SIG-M5 treated with dmso at 0.1 percent for 504 hours (cell line): ENCODE measurements at regions not wholly inside any gene's neighbourhood (a gene's known extent, or its start where the extent isn't known, plus 50 kb on each side); places are given as distances from the start of the nearest gene placed in this dataset.

Source experiments
- DNase-seq: peaks from one replicate; lab custom pipeline; 2025; ENCODE audit not compliant: unreplicated experiment; lab: John Stamatoyannopoulos, UW

- no peak for DNase-seq
These were observed 406.2 kb upstream of the BRINP1 start for GRCh38 chr9:119775410-119775809.

- DNase-seq = no peak
These were observed 404.6 kb upstream of the BRINP1 start for GRCh38 chr9:119773823-119774222.

- no peak for DNase-seq
These were observed 402.1 kb upstream of the BRINP1 start for GRCh38 chr9:119771341-119771740.

DNA sequence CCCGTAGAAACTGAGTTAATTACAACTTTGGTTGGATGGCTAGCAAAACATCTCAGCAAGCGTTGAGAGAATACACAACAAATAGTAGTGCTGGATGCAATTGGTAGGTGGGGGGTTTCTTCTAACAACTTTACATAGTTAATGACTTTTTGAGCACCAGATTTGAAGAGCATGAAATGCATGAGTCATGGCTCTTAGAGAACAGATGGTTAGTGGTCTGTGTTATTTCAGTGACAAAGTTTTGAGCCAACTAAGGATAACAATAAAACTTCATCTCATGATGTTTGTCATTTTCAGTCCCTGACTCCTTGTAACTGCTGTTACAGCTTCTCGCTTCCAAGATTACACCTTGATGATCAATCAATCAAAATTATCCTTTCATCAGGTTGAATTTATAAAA lies 399.0 kb upstream of the BRINP1 start:
- no peak for DNase-seq

DNA sequence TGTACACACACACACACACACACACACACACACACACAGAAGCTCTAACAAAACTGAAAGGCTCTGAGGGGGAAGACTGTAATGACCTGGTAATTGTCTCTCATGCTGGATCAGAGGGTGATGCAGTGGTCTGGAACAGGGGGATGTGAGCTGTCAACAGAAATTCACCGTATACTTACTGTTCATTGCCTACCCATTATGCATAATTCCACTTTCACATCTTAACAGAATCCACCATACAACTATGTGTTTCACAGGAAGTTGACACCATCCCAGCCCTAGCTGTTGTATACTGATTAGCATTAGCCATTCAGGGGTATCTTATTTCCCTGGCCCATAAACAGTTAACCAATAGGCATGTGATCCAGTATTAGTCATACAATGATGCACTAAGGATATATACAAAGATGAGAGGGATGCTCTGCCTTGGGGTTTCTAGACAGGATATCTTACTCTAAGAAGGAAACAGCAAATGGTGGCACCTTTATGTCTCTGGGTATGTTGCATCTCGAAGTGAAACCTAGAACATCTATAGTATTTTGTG lies 396.5 kb upstream of the BRINP1 start:
- DNase-seq = no peak

DNA sequence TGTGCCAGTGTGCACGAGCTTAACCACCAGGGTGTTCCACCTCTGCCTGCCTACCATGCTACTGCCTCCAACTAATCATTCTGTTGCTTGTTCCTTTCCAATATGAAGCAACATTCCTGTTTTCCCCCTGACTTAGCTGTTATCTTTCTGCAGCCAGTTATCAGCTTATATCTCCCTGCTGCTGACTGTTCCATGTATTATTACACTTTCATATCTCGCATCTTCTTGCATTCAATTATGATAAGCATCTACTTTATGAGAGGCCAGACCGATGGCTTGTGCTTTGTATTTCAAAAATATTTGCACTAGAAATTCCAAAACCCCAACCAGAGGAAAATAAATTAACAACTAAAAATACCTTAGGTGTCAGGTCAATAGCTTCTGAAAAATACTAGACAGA lies 394.0 kb upstream of the BRINP1 start:
- no peak for DNase-seq

- DNase-seq = no peak
These were observed 392.6 kb upstream of the BRINP1 start for GRCh38 chr9:119761812-119762211.

DNA sequence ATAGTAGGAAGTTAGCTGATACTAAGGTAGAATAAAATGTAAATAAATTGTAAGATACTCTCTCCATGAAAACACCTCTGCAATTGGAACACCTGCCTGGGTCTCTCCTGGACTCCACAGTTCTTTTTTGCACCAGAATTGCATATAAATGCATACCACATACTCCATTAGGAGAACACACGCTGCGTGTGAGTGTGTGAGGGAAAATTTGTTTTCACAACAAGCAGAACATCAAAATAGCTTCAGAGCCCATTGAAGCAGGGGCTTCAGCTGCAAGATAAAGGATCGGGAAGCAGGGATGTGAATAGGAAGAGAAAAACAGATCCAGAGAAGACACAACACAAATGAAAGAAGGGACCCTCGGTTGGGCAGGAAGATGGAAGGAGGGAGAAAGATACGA lies 389.8 kb upstream of the BRINP1 start:
- no peak for DNase-seq

GRCh38 chr9:119758241-119758640 lies 389.0 kb upstream of the BRINP1 start:
- DNase-seq = no peak

DNA sequence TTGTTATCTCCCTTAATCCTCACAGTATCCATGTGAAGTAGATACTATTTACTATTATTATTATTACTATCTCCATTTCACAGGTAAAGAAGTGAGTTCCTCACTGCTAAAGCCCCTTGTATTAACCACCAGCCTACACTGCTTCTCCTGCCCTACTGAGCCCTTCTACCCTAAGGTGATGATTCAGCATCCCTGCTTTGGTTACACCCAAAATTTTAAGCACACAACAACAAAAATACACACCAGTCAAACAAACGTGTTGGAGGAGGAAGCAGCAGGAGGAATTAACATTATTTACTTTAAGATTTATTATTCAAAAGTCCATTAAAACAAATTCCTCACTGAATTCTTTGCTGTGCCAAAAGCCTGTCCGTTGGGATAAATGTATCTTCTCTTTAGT lies 370.2 kb upstream of the BRINP1 start:
- no peak for DNase-seq

GRCh38 chr9:119736491-119737454 lies 367.5 kb upstream of the BRINP1 start:
- no peak for DNase-seq

DNA sequence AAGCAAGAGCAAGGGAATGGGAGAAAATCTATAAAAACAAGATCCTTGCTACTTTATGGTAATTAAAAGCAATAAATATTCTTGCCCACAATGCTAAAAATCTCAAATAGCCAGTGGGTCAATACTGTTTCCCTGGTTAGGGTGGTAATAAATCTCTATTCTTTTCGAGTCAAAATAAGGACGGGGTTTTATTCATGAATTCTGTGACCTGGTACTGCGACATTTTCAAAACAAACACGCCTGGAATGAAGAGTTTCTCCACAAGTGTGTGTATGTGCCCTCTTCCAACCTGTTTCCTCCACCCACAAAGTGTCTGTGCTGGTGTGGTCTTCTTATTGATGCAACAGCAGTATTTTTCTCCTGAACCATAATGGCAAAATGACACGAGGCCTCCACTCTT lies 358.8 kb upstream of the BRINP1 start:
- no peak for DNase-seq

DNA sequence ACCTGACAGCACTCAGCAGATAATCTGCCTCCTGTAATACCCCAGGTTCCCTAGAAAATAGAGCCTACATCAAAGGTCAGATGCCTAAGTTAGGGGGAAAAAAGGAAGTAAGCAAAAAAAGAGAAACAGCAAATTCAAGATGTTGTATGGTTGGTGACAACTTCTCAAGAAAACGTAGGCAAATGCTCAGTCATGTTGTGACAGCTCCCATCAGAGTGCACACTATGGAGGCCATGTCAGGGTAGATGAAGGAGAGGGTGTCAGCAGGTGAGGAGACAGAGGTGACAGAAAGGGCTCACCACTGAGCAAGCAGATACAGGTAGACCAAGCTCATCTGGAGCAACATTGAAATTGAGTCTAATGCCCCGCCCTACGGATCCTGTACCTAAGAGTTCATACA lies 356.8 kb upstream of the BRINP1 start:
- no peak for DNase-seq

GRCh38 chr9:119722384-119722783 lies 353.1 kb upstream of the BRINP1 start:
- no peak for DNase-seq

GRCh38 chr9:119712325-119712724 lies 343.1 kb upstream of the BRINP1 start:
- DNase-seq = no peak

GRCh38 chr9:119709431-119709830 lies 340.2 kb upstream of the BRINP1 start:
- no peak for DNase-seq

GRCh38 chr9:119707228-119707845 lies 338.1 kb upstream of the BRINP1 start:
- no peak for DNase-seq

DNA sequence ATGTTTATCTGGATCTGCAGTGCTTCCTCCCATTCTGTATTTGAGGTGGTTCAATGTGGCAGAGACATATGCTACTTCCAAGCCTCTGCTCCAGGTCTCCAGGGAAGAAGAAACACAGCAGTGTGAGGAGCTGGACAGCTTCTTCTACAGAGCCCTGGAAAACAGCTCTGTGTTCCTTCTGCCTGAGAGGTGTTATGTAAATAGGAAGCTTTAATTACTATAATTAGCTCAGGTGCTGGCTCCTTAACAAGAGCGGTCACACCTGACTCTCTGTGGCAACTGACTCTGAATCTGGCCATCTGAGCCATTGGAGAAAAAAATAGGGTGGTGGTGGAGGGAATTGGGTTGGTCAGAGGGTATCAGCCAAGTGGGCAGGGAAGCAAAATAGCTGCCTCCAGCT lies 332.4 kb upstream of the BRINP1 start:
- no peak for DNase-seq

DNA sequence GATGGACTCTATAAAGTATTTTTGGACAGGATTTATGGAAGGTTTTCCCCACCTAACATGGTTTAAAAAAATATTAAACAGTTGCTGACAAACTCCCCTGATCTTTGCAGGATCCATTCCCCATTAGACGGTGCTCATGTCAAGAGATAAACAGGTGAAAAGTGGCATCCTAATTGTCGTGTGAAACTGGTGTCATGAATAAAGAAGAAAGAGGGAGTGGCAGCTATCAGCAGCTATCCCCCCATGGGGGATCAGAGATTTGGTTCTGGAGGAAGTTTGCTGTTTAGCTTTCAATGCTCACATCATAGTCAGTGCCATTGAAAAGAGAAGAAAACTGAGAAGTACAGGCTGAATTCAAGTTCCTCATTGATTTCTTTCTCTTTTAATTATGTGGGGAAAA lies 329.3 kb upstream of the BRINP1 start:
- no peak for DNase-seq

GRCh38 chr9:119697996-119698395 lies 328.8 kb upstream of the BRINP1 start:
- no peak for DNase-seq

DNA sequence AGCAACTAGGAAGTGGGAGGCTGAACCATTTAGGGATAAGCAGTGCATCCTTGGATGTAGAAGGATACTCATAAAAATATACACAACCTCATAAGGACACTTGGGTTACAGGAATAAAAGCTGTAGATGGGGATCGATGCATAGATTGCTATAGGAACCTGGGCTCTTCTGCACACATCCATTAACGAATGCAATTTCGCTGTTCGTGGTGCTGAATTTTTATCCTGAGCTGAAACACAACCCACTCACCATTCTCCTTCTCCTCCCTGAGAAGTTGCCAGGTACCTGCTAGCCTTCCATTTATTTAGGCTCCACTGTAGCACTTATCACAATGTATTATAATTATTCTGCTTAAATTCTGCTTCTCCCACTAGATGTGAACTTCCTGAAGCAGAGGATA lies 320.6 kb upstream of the BRINP1 start:
- DNase-seq = no peak

DNA sequence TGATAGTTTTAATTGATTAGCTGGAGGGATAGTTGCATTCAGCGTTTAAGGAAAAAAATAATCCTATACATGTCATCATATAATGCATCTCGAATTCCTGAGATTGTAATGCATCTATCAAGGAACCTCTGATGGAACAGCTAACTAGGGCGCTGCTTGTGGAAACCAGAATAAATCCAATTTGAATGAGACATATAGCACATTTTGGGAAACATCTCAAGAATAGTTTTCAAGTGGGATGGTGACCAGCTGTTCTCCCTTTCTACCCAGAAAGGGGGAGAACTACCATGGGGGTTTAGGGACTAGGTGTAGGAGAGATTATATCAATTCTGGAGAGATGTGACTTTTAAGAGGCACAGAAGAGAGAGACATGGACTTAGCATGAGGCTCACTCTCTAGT lies 319.3 kb upstream of the BRINP1 start:
- no peak for DNase-seq
